ENCODE measurements at regions not wholly inside any gene's neighbourhood (a gene's known extent, or its start where the extent isn't known, plus 50 kb on each side); places are given as distances from the start of the nearest gene placed in this dataset.

- no peak overlapping the region for H3K4me3 ChIP-seq
- TF ChIP-seq CTCF (IDR thresholded peaks at IDR 0.05) = no peak
- H3K4me1 ChIP-seq = no peaks in the 10 kb centered on the region
- H3K27me3 ChIP-seq = no peaks in the 10 kb centered on the region
- 62 to 73% methylated on average over 1 of the region's 1 CpG for WGBS, 2 donors
- H3K27ac ChIP-seq = no peak overlapping the region
- no peaks in the 10 kb centered on the region for H3K36me3 ChIP-seq
- peaks cover 0 to 9% (median 0%) of the 10 kb centered on the region in 11 donors for H3K9me3 ChIP-seq
- intact Hi-C loops (cut with DNase I) = no loop called here
- ATAC-seq (no peak), DNase-seq (no peak)
Observed at GRCh38 chr18:67421651-67422050, 94.9 kb downstream of the DSEL start.

- DNase-seq = peak in 1 of 2 donors; percentile 7
- 73 to 80% methylated on average over 6 of the region's 6 CpGs for WGBS, 2 donors
- H3K4me3 ChIP-seq = peak overlapping the region in 6 of 10 donors; percentile 5 to 33 (median 12)
- H3K27me3 ChIP-seq = no peaks in the 10 kb centered on the region
- no peaks in the 10 kb centered on the region for H3K9me3 ChIP-seq
- no peak for TF ChIP-seq CTCF (IDR thresholded peaks at IDR 0.05)
- peak overlapping the region in 1 of 10 donors; percentile 4 for H3K27ac ChIP-seq
- intact Hi-C loops (cut with DNase I) = no loop called here
- ATAC-seq = peak in 4 of 8 donors; percentile 31 to 73 (median 51)
- no peaks in the 10 kb centered on the region for H3K36me3 ChIP-seq
- H3K4me1 ChIP-seq = no peaks in the 10 kb centered on the region
Observed at GRCh38 chr18:67417864-67418523, 98.5 kb downstream of the DSEL start.

GRCh38 chr18:67411116-67411515 lies 105.4 kb downstream of the DSEL start:
- no peak overlapping the region for H3K27ac ChIP-seq
- no peaks in the 10 kb centered on the region for H3K9me3 ChIP-seq
- ATAC-seq (no peak), DNase-seq (no peak)
- no peak for TF ChIP-seq CTCF (IDR thresholded peaks at IDR 0.05)
- 27 to 32% methylated on average over 2 of the region's 2 CpGs for WGBS, 2 donors
- H3K4me1 ChIP-seq = no peaks in the 10 kb centered on the region
- no peaks in the 10 kb centered on the region for H3K36me3 ChIP-seq
- no peaks in the 10 kb centered on the region for H3K27me3 ChIP-seq
- no peak overlapping the region for H3K4me3 ChIP-seq
- intact Hi-C loops (cut with DNase I) = no loop called here

GRCh38 chr18:67410075-67411070 lies 106.1 kb downstream of the DSEL start:
- 57 to 72% methylated on average over 4 of the region's 4 CpGs for WGBS, 2 donors
- H3K4me3 ChIP-seq = no peak overlapping the region
- H3K4me1 ChIP-seq = no peaks in the 10 kb centered on the region
- H3K27me3 ChIP-seq = no peaks in the 10 kb centered on the region
- H3K27ac ChIP-seq = no peak overlapping the region
- ATAC-seq = no peak
- no peak for DNase-seq
- H3K36me3 ChIP-seq = no peaks in the 10 kb centered on the region
- TF ChIP-seq CTCF (IDR thresholded peaks at IDR 0.05) = no peak
- intact Hi-C loops (cut with DNase I) = no loop called here
- no peaks in the 10 kb centered on the region for H3K9me3 ChIP-seq

Measured in heart right ventricle (tissue), 16 donors.